SK-N-SH (cell line): ENCODE measurements at regions not wholly inside any gene's neighbourhood (a gene's known extent, or its start where the extent isn't known, plus 50 kb on each side); places are given as distances from the start of the nearest gene placed in this dataset.

Experiments used
- CHD2 ChIP-seq: fragments of 150-350 bp; IDR thresholded peaks from 2 replicates; pipeline ENCODE4 v1.6.1; 2018; ENCODE audit warnings: low read length; ENCODE audit not compliant: partially characterized antibody
- CTCF ChIP-seq: fragments of 200-600 bp; sonication (generic); IDR thresholded peaks from 2 replicates; pipeline ENCODE4 v1.6.1; 2017; ENCODE audit warnings: antibody characterized with exemption, mild to moderate bottlenecking, moderate library complexity
- MAX ChIP-seq: IDR thresholded peaks from 2 replicates; pipeline ENCODE4 v1.4.0; 2012; ENCODE audit warnings: low read depth
- PBX3 ChIP-seq: IDR thresholded peaks from 2 replicates; pipeline ENCODE4; 2012
- POLR2AphosphoS5 ChIP-seq: IDR thresholded peaks from 2 replicates; pipeline ENCODE4 v1.6.1; 2012; ENCODE audit warnings: low read depth, low read length
- RAD21 ChIP-seq: IDR thresholded peaks from 2 replicates; pipeline ENCODE4 v1.6.1; 2012; ENCODE audit warnings: mild to moderate bottlenecking, low read length
- TAF1 ChIP-seq: IDR thresholded peaks from 2 replicates; pipeline ENCODE4 v1.6.1; 2012; ENCODE audit warnings: low read depth, mild to moderate bottlenecking, low read length, moderate library complexity, borderline replicate concordance
- TEAD4 ChIP-seq: IDR thresholded peaks from 2 replicates; pipeline ENCODE4 v1.4.0; 2012; ENCODE audit warnings: mild to moderate bottlenecking, borderline replicate concordance; ENCODE audit not compliant: insufficient read depth
- USF2 ChIP-seq: fragments of 150-350 bp; IDR thresholded peaks from 2 replicates; pipeline ENCODE4 v1.6.1; 2017; ENCODE audit warnings: antibody characterized with exemption, low read length, low read depth, borderline replicate concordance

GRCh38 chr20:54874718-54875117 lies 399.3 kb downstream of the DOK5 start:
- TF ChIP-seq USF2 (no peak), CHD2 (no peak), RAD21 (no peak), CTCF (no peak), POLR2AphosphoS5 (no peak), PBX3 (no peak), TEAD4 (no peak), MAX (no peak), TAF1 (no peak)
